HEK293 (cell line): ENCODE measurements at regions not wholly inside any gene's neighbourhood (a gene's known extent, or its start where the extent isn't known, plus 50 kb on each side); places are given as distances from the start of the nearest gene placed in this dataset.

Experiments
- CTCF ChIA-PET: fragments of 350-600 bp; formaldehyde crosslinking; extraction: SDS; loops from one replicate; lab custom pipeline; 2021; ENCODE audit warnings: antibody characterized with exemption; lab: Yijun Ruan, JAX
- POLR2A ChIA-PET: fragments of 300-600 bp; formaldehyde crosslinking; extraction: SDS; loops from one replicate; lab custom pipeline; 2020; ENCODE audit warnings: antibody characterized with exemption, inconsistent platforms; lab: Yijun Ruan, JAX
- H3K27ac ChIP-seq: fragments of 200-500 bp; sonication (Bioruptor generic); 2 replicates; pipeline ENCODE4 v1.5.1; 2014; ENCODE audit warnings: low read depth, low read length, control low read depth, inconsistent platforms; ENCODE audit errors: extremely low read depth
- H3K36me3 ChIP-seq, 2 experiments: fragments of 200-500 bp in 1 of 2; sonication (Bioruptor generic) in 1 of 2; 1 replicate in 1 of 2; 2 replicates in 1 of 2; pipeline ENCODE4 v1.5.1; 2014 to 2017; ENCODE audit warnings: inconsistent platforms in 2 of 2, low read length in 2 of 2; ENCODE audit not compliant: control insufficient read depth in 2 of 2, insufficient read depth in 1 of 2
- H3K4me1 ChIP-seq: fragments of 200-500 bp; sonication (Bioruptor generic); 2 replicates; pipeline ENCODE4 v1.5.1; 2014; ENCODE audit warnings: mild to moderate bottlenecking, low read length, inconsistent platforms; ENCODE audit not compliant: control insufficient read depth, insufficient read depth
- H3K4me3 ChIP-seq: 2 replicates; pipeline ENCODE4 v1.5.1; 2011; ENCODE audit warnings: low read depth, mild to moderate bottlenecking, control low read depth, low read length, moderate library complexity
- H3K9me3 ChIP-seq: fragments of 200-500 bp; sonication (Bioruptor generic); 2 replicates; pipeline ENCODE4 v1.5.1; 2014; ENCODE audit warnings: low read depth, low read length, inconsistent platforms; ENCODE audit not compliant: control insufficient read depth, insufficient read depth
- HOXA7 ChIP-seq: sonication (generic); formaldehyde crosslinking; IDR thresholded peaks from 2 replicates; pipeline ENCODE4 v1.8.1; 2022; ENCODE audit warnings: missing genetic modification reagents, borderline replicate concordance
- TRIM28 ChIP-seq: IDR thresholded peaks from 2 replicates; pipeline ENCODE4 v1.6.1; 2011; ENCODE audit warnings: low read length, control low read depth, borderline replicate concordance
- ZBTB17 ChIP-seq: fragments of 450-650 bp; formaldehyde crosslinking; IDR thresholded peaks from 2 replicates; pipeline ENCODE4 v1.5.1; 2016; ENCODE audit warnings: missing biosample characterization, missing genetic modification characterization
- ZNF146 ChIP-seq: fragments of 450-650 bp; formaldehyde crosslinking; IDR thresholded peaks from 2 replicates; pipeline ENCODE4 v1.5.1; 2016; ENCODE audit warnings: missing biosample characterization, missing genetic modification characterization
- ZNF266 ChIP-seq: fragments of 450-650 bp; formaldehyde crosslinking; IDR thresholded peaks from 2 replicates; pipeline ENCODE4 v1.5.1; 2016; ENCODE audit warnings: missing biosample characterization, missing genetic modification characterization, low read depth
- ZNF530 ChIP-seq: fragments of 450-650 bp; formaldehyde crosslinking; IDR thresholded peaks from 2 replicates; pipeline ENCODE4 v1.5.1; 2016; ENCODE audit warnings: low read depth, missing biosample characterization, missing genetic modification characterization
- ZNF549 ChIP-seq: fragments of 450-650 bp; IDR thresholded peaks from 2 replicates; pipeline ENCODE4 v1.5.1; 2018; ENCODE audit warnings: missing biosample characterization, missing genetic modification characterization, mild to moderate bottlenecking, inconsistent platforms, moderate library complexity
- ZNF561 ChIP-seq: fragments of 450-650 bp; IDR thresholded peaks from 2 replicates; pipeline ENCODE4 v1.5.1; 2018; ENCODE audit warnings: missing biosample characterization, missing genetic modification characterization, borderline replicate concordance
- ZNF626 ChIP-seq: fragments of 450-650 bp; sonication (Bioruptor Pico); formaldehyde crosslinking; IDR thresholded peaks from 2 replicates; pipeline ENCODE4 v1.5.1; 2018; ENCODE audit warnings: missing biosample characterization, missing genetic modification characterization, inconsistent platforms
- TF ChIP-seq, protein P1 (sequence below): fragments of 450-650 bp; formaldehyde crosslinking; IDR thresholded peaks from 2 replicates; pipeline ENCODE4 v1.5.1; 2016; ENCODE audit warnings: missing biosample characterization, missing genetic modification characterization
- TF ChIP-seq, protein P2 (sequence below): fragments of 450-650 bp; formaldehyde crosslinking; IDR thresholded peaks from 2 replicates; pipeline ENCODE4 v1.5.1; 2016; ENCODE audit warnings: missing biosample characterization, missing genetic modification characterization
- TF ChIP-seq, protein P3 (sequence below): fragments of 450-650 bp; formaldehyde crosslinking; IDR thresholded peaks from 2 replicates; pipeline ENCODE4 v1.5.1; 2016; ENCODE audit warnings: missing biosample characterization, missing genetic modification characterization, low read depth
- TF ChIP-seq, protein P4 (sequence below): fragments of 450-650 bp; formaldehyde crosslinking; IDR thresholded peaks from 2 replicates; pipeline ENCODE4 v1.5.1; 2017; ENCODE audit warnings: missing biosample characterization, missing genetic modification characterization
- TF ChIP-seq, protein P5 (sequence below): fragments of 450-650 bp; formaldehyde crosslinking; IDR thresholded peaks from 2 replicates; pipeline ENCODE4 v1.5.1; 2016; ENCODE audit warnings: missing biosample characterization, missing genetic modification characterization, low read depth
- TF ChIP-seq, protein P6 (sequence below): fragments of 450-650 bp; formaldehyde crosslinking; IDR thresholded peaks from 2 replicates; pipeline ENCODE4 v1.5.1; 2016; ENCODE audit warnings: missing biosample characterization, missing genetic modification characterization
- TF ChIP-seq, protein P7 (sequence below): fragments of 450-650 bp; formaldehyde crosslinking; IDR thresholded peaks from 2 replicates; pipeline ENCODE4 v1.5.1; 2016; ENCODE audit warnings: missing biosample characterization, missing genetic modification characterization

DNA sequence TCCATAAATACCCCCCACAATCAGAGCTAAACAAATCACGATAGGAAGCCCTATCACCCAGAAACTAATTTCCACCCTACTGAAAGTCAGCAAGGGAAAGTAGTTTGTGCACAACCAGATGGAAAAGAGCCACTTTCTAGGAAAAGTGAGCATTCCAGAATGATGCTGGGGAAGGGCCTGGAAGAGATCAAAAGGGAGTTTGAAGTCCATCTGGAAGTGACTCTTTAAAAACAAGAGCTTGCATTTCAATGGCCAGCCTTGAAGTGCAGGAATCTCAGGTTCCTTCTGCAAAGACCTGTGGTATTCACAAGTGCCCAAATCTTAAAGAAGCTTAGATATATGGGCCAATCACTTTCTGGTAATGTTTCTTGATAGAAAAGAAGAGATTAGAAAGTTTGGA is 97.0 kb upstream of the LDB2 start (continued):
- TF ChIP-seq ZBTB17: no peak
- TF ChIP-seq, protein P1, sequence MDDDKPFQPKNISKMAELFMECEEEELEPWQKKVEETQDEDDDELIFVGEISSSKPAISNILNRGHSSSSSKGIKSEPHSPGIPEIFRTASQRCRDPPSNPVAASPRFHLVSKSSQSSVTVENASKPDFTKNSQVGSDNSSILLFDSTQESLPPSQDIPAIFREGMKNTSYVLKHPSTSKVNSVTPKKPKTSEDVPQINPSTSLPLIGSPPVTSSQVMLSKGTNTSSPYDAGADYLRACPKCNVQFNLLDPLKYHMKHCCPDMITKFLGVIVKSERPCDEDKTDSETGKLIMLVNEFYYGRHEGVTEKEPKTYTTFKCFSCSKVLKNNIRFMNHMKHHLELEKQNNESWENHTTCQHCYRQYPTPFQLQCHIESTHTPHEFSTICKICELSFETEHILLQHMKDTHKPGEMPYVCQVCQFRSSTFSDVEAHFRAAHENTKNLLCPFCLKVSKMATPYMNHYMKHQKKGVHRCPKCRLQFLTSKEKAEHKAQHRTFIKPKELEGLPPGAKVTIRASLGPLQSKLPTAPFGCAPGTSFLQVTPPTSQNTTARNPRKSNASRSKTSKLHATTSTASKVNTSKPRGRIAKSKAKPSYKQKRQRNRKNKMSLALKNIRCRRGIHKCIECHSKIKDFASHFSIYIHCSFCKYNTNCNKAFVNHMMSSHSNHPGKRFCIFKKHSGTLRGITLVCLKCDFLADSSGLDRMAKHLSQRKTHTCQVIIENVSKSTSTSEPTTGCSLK (tag by site-specific recombination): no peak

DNA sequence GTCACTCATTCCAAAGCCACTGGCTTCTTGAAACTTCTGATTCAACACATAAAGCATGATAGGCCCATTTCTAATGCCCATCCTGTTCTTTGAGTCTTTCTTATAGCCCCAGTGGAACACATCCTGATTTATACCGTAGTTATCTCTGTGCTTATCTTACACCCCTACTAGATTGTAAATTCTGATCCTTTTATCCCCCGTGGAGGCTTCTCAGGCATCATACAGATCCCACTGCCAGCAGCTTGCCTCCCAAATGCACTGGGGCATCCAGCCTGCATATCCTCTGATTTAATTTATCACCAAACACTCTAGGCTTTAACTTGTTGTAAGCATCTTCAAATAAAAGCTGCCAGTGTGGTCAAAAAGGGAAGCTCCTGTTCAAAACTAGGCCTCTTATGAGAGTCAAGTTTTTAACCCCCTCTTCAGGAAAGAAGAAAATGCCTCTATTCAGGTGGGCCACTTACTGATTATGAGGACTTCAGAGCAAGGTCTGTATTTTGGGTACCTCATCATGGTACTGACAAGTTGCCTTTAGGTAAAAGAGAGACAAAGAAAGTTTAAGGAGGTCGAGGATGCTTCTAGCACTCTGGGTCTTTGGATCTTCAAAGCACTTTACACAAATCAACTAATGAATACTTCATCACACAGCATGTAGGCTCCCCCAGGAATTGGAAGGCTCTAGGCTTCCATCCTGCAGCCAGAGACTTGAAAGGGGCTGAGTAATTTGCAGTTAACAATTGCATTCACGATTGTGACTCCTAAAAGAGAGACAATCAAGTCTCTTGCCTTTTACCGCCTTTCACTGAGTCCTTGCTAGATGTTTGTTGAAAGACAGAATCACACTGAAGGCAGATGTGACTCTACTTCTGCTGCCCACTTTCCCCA is 95.8 kb upstream of the LDB2 start:
- POLR2A ChIA-PET: no interaction called here
- no peaks in the 10 kb centered on the region for H3K4me1 ChIP-seq

More for the DNA sequence above, 95.8 kb upstream of the LDB2 start:
- H3K9me3 ChIP-seq: no peaks in the 10 kb centered on the region
- CTCF ChIA-PET: no interaction called here
- TF ChIP-seq, protein P2, sequence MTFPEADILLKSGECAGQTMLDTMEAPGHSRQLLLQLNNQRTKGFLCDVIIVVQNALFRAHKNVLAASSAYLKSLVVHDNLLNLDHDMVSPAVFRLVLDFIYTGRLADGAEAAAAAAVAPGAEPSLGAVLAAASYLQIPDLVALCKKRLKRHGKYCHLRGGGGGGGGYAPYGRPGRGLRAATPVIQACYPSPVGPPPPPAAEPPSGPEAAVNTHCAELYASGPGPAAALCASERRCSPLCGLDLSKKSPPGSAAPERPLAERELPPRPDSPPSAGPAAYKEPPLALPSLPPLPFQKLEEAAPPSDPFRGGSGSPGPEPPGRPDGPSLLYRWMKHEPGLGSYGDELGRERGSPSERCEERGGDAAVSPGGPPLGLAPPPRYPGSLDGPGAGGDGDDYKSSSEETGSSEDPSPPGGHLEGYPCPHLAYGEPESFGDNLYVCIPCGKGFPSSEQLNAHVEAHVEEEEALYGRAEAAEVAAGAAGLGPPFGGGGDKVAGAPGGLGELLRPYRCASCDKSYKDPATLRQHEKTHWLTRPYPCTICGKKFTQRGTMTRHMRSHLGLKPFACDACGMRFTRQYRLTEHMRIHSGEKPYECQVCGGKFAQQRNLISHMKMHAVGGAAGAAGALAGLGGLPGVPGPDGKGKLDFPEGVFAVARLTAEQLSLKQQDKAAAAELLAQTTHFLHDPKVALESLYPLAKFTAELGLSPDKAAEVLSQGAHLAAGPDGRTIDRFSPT (tag by site-specific recombination): no peak
- TF ChIP-seq ZNF626: no peak
- TF ChIP-seq, protein P3, sequence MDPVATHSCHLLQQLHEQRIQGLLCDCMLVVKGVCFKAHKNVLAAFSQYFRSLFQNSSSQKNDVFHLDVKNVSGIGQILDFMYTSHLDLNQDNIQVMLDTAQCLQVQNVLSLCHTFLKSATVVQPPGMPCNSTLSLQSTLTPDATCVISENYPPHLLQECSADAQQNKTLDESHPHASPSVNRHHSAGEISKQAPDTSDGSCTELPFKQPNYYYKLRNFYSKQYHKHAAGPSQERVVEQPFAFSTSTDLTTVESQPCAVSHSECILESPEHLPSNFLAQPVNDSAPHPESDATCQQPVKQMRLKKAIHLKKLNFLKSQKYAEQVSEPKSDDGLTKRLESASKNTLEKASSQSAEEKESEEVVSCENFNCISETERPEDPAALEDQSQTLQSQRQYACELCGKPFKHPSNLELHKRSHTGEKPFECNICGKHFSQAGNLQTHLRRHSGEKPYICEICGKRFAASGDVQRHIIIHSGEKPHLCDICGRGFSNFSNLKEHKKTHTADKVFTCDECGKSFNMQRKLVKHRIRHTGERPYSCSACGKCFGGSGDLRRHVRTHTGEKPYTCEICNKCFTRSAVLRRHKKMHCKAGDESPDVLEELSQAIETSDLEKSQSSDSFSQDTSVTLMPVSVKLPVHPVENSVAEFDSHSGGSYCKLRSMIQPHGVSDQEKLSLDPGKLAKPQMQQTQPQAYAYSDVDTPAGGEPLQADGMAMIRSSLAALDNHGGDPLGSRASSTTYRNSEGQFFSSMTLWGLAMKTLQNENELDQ (tag by site-specific recombination): no peak
- TF ChIP-seq ZNF266 (tag by site-specific recombination): no peak
- TF ChIP-seq, protein P4, sequence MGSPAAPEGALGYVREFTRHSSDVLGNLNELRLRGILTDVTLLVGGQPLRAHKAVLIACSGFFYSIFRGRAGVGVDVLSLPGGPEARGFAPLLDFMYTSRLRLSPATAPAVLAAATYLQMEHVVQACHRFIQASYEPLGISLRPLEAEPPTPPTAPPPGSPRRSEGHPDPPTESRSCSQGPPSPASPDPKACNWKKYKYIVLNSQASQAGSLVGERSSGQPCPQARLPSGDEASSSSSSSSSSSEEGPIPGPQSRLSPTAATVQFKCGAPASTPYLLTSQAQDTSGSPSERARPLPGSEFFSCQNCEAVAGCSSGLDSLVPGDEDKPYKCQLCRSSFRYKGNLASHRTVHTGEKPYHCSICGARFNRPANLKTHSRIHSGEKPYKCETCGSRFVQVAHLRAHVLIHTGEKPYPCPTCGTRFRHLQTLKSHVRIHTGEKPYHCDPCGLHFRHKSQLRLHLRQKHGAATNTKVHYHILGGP (tag by site-specific recombination): no peak
- TF ChIP-seq, protein P5, sequence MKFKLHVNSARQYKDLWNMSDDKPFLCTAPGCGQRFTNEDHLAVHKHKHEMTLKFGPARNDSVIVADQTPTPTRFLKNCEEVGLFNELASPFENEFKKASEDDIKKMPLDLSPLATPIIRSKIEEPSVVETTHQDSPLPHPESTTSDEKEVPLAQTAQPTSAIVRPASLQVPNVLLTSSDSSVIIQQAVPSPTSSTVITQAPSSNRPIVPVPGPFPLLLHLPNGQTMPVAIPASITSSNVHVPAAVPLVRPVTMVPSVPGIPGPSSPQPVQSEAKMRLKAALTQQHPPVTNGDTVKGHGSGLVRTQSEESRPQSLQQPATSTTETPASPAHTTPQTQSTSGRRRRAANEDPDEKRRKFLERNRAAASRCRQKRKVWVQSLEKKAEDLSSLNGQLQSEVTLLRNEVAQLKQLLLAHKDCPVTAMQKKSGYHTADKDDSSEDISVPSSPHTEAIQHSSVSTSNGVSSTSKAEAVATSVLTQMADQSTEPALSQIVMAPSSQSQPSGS: no peak
- TF ChIP-seq, protein P6, sequence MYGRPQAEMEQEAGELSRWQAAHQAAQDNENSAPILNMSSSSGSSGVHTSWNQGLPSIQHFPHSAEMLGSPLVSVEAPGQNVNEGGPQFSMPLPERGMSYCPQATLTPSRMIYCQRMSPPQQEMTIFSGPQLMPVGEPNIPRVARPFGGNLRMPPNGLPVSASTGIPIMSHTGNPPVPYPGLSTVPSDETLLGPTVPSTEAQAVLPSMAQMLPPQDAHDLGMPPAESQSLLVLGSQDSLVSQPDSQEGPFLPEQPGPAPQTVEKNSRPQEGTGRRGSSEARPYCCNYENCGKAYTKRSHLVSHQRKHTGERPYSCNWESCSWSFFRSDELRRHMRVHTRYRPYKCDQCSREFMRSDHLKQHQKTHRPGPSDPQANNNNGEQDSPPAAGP (tag by site-specific recombination): no peak
- no peak for TF ChIP-seq ZNF561 (tag by site-specific recombination)
- TF ChIP-seq TRIM28: no peak
- no peak for TF ChIP-seq ZNF146 (tag by site-specific recombination)
- TF ChIP-seq ZBTB17: no peak
- no peak for TF ChIP-seq ZNF530 (tag by site-specific recombination)
- TF ChIP-seq, protein P7, sequence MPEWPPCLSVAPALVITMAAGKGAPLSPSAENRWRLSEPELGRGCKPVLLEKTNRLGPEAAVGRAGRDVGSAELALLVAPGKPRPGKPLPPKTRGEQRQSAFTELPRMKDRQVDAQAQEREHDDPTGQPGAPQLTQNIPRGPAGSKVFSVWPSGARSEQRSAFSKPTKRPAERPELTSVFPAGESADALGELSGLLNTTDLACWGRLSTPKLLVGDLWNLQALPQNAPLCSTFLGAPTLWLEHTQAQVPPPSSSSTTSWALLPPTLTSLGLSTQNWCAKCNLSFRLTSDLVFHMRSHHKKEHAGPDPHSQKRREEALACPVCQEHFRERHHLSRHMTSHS: no peak
- TF ChIP-seq ZNF549: no peak
- no peak for TF ChIP-seq HOXA7 (CRISPR knock-in tag)
- no peak overlapping the region for H3K4me3 ChIP-seq
- no peak overlapping the region for H3K27ac ChIP-seq
- H3K36me3 ChIP-seq: no peaks in the 10 kb centered on the region
